CD4-positive, alpha-beta memory T cell (primary cell): ENCODE measurements at regions not wholly inside any gene's neighbourhood (a gene's known extent, or its start where the extent isn't known, plus 50 kb on each side); places are given as distances from the start of the nearest gene placed in this dataset.

Source experiments
- CTCF ChIA-PET: fragments of 350-600 bp; sonication (Branson Sonifier 250); formaldehyde crosslinking; loops from one replicate; lab custom pipeline; 2021; ENCODE audit warnings: inconsistent platforms; ENCODE audit not compliant: partially characterized antibody; lab: Charles Lee
- POLR2A ChIA-PET: fragments of 350-600 bp; sonication (Branson Sonifier 250); formaldehyde crosslinking; loops from one replicate; lab custom pipeline; 2021; ENCODE audit not compliant: partially characterized antibody; lab: Charles Lee
- DNase-seq, 5 donors: peaks; one replicate each; pipeline versions ENCODE4 v3.0.0 to v3.0.0-alpha.2; 2020 to 2022; ENCODE audit warnings: mixed read lengths in 1 of 5
- H3K27ac ChIP-seq: one replicate; pipeline ENCODE4 v1.7.0; 2013; ENCODE audit warnings: low read depth, low read length
- H3K27me3 ChIP-seq: 2 replicates; pipeline ENCODE4 v1.7.0; 2013; ENCODE audit warnings: mild to moderate bottlenecking, low read length, moderate library complexity; ENCODE audit not compliant: insufficient read depth
- H3K36me3 ChIP-seq: 2 replicates; pipeline ENCODE4 v1.7.0; 2013; ENCODE audit warnings: mild to moderate bottlenecking, low read length, moderate library complexity; ENCODE audit not compliant: insufficient read depth
- H3K4me1 ChIP-seq: 2 replicates; pipeline ENCODE4 v1.7.0; 2013; ENCODE audit warnings: mild to moderate bottlenecking, low read length, moderate library complexity; ENCODE audit not compliant: insufficient read depth
- H3K4me3 ChIP-seq, 2 donors: one replicate each; pipeline ENCODE4 v1.7.0; 2013; ENCODE audit warnings: low read length in 2 of 2, mild to moderate bottlenecking in 1 of 2
- H3K9me3 ChIP-seq, 2 donors: one replicate each; pipeline ENCODE4 v1.7.0; 2013; ENCODE audit warnings: low read length in 2 of 2, control low read depth in 1 of 2; ENCODE audit not compliant: control insufficient read depth in 1 of 2
- H3K27ac Mint-ChIP-seq, 7 donors: one replicate each; pipeline ENCODE4 v1.8.0; 2020 to 2021; ENCODE audit warnings: mixed read lengths in 7 of 7, mild to moderate bottlenecking in 6 of 7, inconsistent platforms in 3 of 7, moderate library complexity in 3 of 7
- H3K27me3 Mint-ChIP-seq, 2 donors: one replicate each; pipeline ENCODE4 v1.8.0; 2020 to 2021; ENCODE audit warnings: mixed read lengths in 2 of 2
- H3K36me3 Mint-ChIP-seq, 2 donors: one replicate each; pipeline ENCODE4 v1.8.0; 2020 to 2021; ENCODE audit warnings: mixed read lengths in 2 of 2, inconsistent platforms in 1 of 2, mild to moderate bottlenecking in 1 of 2
- H3K4me1 Mint-ChIP-seq, 4 donors: one replicate each; pipeline ENCODE4 v1.8.0; 2020 to 2021; ENCODE audit warnings: mixed read lengths in 4 of 4, mild to moderate bottlenecking in 1 of 4
- H3K4me3 Mint-ChIP-seq, 8 donors: one replicate each; pipeline ENCODE4 v1.8.0; 2020 to 2021; ENCODE audit warnings: mixed read lengths in 8 of 8, mild to moderate bottlenecking in 7 of 8, moderate library complexity in 6 of 8, inconsistent platforms in 3 of 8
- H3K9me3 Mint-ChIP-seq, 8 donors: one replicate each; pipeline ENCODE4 v1.8.0; 2020 to 2021; ENCODE audit warnings: mixed read lengths in 8 of 8, mild to moderate bottlenecking in 5 of 8, inconsistent platforms in 3 of 8, moderate library complexity in 1 of 8
- intact Hi-C: fragments of 100-400 bp; cut with micrococcal nuclease; formaldehyde crosslinking; loops from one replicate; pipeline ENCODE4 v1.15.1; 2023

DNA sequence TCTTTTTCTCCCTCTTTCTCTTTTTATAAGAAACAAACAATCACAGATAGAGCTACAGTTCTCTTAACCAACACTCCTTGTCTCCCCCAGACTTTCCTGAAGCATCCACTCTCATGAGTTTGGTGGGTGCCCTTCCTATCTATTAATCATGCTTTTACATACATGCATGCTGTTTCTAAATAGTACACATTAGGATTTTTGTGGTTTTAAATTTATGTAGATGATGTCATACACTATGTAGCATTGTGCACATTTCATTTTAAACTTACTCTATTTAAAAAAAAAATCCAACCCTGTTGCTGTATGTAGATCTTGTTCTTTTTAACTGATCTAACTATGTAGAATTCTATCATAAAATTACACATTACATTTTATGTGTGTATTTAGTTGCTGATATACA, 104.3 kb upstream of the MRPS22 start:
- no peak overlapping the region for H3K4me3 Mint-ChIP-seq
- intact Hi-C loops, result no loop called here
- ChIA-PET CTCF (interaction anchor here (1.0 kb wide), 1 partner anchor 9 kb away, joined by 3 read pairs; no protein-coding TSS in a partner anchor), POLR2A (no interaction called here)
- H3K27ac Mint-ChIP-seq, result no peak overlapping the region
- no peaks in the 10 kb centered on the region for H3K4me1 ChIP-seq
- no peak overlapping the region for H3K27ac ChIP-seq
- H3K27me3 ChIP-seq, result no peaks in the 10 kb centered on the region
- no peaks in the 10 kb centered on the region for H3K4me1 Mint-ChIP-seq
- H3K27me3 Mint-ChIP-seq, result peaks cover 2 to 6% of the 10 kb centered on the region in 2 donors
- H3K4me3 ChIP-seq, result no peak overlapping the region
- H3K36me3 ChIP-seq, result no peaks in the 10 kb centered on the region
- no peak for DNase-seq
- H3K9me3 ChIP-seq, result no peaks in the 10 kb centered on the region
- H3K9me3 Mint-ChIP-seq, result no peaks in the 10 kb centered on the region
- H3K36me3 Mint-ChIP-seq, result no peaks in the 10 kb centered on the region

- peaks cover 5 to 10% of the 10 kb centered on the region in 2 donors for H3K27me3 Mint-ChIP-seq
- no peaks in the 10 kb centered on the region for H3K4me1 ChIP-seq
- H3K4me1 Mint-ChIP-seq, result no peaks in the 10 kb centered on the region
- H3K27ac ChIP-seq, result no peak overlapping the region
- CTCF ChIA-PET, result no interaction called here
- H3K9me3 Mint-ChIP-seq, result no peaks in the 10 kb centered on the region
- intact Hi-C loops, result no loop called here
- H3K36me3 Mint-ChIP-seq, result no peaks in the 10 kb centered on the region
- DNase-seq, result no peak
- no peak overlapping the region for H3K4me3 Mint-ChIP-seq
- no peaks in the 10 kb centered on the region for H3K27me3 ChIP-seq
- H3K4me3 ChIP-seq, result no peak overlapping the region
- no peak overlapping the region for H3K27ac Mint-ChIP-seq
- no peaks in the 10 kb centered on the region for H3K36me3 ChIP-seq
- no peaks in the 10 kb centered on the region for H3K9me3 ChIP-seq
- POLR2A ChIA-PET, result no interaction called here
Observed at GRCh38 chr3:139241783-139242182, 102.0 kb upstream of the MRPS22 start.

- ChIA-PET CTCF (no interaction called here), POLR2A (no interaction called here)
- Mint-ChIP-seq H3K27me3 (peaks cover 8 to 11% of the 10 kb centered on the region in 2 donors), H3K4me1 (no peaks in the 10 kb centered on the region), H3K27ac (no peak overlapping the region), H3K9me3 (no peaks in the 10 kb centered on the region), H3K36me3 (no peaks in the 10 kb centered on the region), H3K4me3 (no peak overlapping the region)
- intact Hi-C loops, result no loop called here
- Histone ChIP-seq H3K36me3 (no peaks in the 10 kb centered on the region), H3K4me3 (no peak overlapping the region), H3K9me3 (no peaks in the 10 kb centered on the region), H3K27me3 (no peaks in the 10 kb centered on the region), H3K4me1 (no peaks in the 10 kb centered on the region), H3K27ac (no peak overlapping the region)
- DNase-seq, result no peak
Observed at GRCh38 chr3:139243710-139244109, 100.1 kb upstream of the MRPS22 start.

DNA sequence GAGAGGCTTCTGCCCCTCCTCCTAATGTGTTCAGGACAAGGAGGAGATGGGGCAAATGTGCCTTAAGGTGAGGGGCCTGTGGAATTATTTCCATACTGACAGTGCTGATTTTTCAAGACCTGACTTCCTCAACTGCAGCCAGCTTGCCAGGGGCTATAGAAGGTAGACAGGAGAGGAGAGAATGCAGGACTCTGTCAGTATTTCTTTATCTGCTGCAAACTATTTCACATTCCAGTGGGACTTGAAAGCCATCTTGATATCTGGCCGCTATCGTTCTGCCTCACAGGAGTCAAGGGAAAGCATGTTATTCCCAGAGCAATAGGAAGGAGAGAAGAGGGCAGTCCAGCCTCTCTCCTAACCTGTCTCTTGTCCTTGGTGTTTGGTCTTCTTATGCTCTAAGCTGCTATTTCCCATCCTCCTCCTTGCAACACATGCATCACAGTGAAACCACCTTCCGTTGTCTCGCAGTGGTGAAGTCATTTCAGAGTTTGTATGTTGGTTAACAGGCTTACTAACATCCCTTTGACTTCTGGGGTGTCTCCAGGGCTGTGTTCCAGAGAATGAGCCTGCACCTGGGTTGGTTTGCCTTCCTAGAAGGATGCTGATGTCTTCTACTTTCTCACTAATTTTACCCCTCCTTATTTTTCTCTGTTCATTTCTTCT, 95.1 kb upstream of the MRPS22 start:
- H3K4me1 Mint-ChIP-seq, result no peaks in the 10 kb centered on the region
- H3K27me3 ChIP-seq, result no peaks in the 10 kb centered on the region
- no peaks in the 10 kb centered on the region for H3K9me3 ChIP-seq
- no peak overlapping the region for H3K4me3 Mint-ChIP-seq
- peaks cover 14 to 18% of the 10 kb centered on the region in 2 donors for H3K27me3 Mint-ChIP-seq
- no peak overlapping the region for H3K4me3 ChIP-seq
- H3K36me3 Mint-ChIP-seq, result no peaks in the 10 kb centered on the region
- no peaks in the 10 kb centered on the region for H3K9me3 Mint-ChIP-seq
- CTCF ChIA-PET, result no interaction called here
- no peak overlapping the region for H3K27ac ChIP-seq
- POLR2A ChIA-PET, result no interaction called here
- no peak overlapping the region for H3K27ac Mint-ChIP-seq
- intact Hi-C loops, result no loop called here
- H3K4me1 ChIP-seq, result no peaks in the 10 kb centered on the region
- H3K36me3 ChIP-seq, result no peaks in the 10 kb centered on the region
- DNase-seq, result no peak

- H3K36me3 ChIP-seq, result no peaks in the 10 kb centered on the region
- H3K4me3 ChIP-seq, result no peak overlapping the region
- no peak overlapping the region for H3K27ac Mint-ChIP-seq
- H3K4me1 Mint-ChIP-seq, result no peaks in the 10 kb centered on the region
- H3K9me3 Mint-ChIP-seq, result no peaks in the 10 kb centered on the region
- no peaks in the 10 kb centered on the region for H3K27me3 ChIP-seq
- H3K27ac ChIP-seq, result no peak overlapping the region
- H3K27me3 Mint-ChIP-seq, result peaks cover 13 to 19% of the 10 kb centered on the region in 2 donors
- H3K4me1 ChIP-seq, result no peaks in the 10 kb centered on the region
- no peak overlapping the region for H3K4me3 Mint-ChIP-seq
- H3K36me3 Mint-ChIP-seq, result no peaks in the 10 kb centered on the region
- CTCF ChIA-PET, result no interaction called here
- POLR2A ChIA-PET, result no interaction called here
- DNase-seq, result no peak
- H3K9me3 ChIP-seq, result no peaks in the 10 kb centered on the region
- intact Hi-C loops, result no loop called here
Observed at GRCh38 chr3:139251529-139251928, 92.3 kb upstream of the MRPS22 start.

DNA sequence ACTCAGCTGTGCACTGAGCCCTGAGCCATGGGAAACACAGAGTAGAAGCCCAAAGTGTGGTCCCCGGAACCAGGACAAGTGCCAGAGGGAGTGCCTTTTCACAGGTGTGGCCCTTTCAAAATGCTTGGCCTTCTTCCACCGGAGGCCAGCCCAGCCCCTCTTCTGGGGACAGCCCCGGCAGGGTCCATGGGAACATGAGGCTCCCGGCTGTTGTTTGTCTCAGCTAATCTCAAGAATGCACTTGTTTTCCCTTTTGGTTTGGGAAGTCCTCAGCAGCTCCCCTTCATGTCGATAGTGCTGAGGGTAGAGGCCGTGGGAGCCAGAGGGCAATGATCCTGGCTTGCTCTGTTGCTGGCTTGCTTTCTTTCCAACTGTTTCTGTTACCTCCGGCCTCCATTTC, 91.1 kb upstream of the MRPS22 start:
- Histone ChIP-seq H3K4me1 (no peaks in the 10 kb centered on the region), H3K27ac (no peak overlapping the region), H3K4me3 (no peak overlapping the region), H3K27me3 (no peaks in the 10 kb centered on the region), H3K36me3 (no peaks in the 10 kb centered on the region), H3K9me3 (no peaks in the 10 kb centered on the region)
- H3K4me3 Mint-ChIP-seq, result no peak overlapping the region
- POLR2A ChIA-PET, result no interaction called here
- intact Hi-C loops, result no loop called here
- no peaks in the 10 kb centered on the region for H3K9me3 Mint-ChIP-seq
- CTCF ChIA-PET, result no interaction called here
- peaks cover 12 to 17% of the 10 kb centered on the region in 2 donors for H3K27me3 Mint-ChIP-seq
- DNase-seq, result no peak
- no peaks in the 10 kb centered on the region for H3K4me1 Mint-ChIP-seq
- H3K36me3 Mint-ChIP-seq, result no peaks in the 10 kb centered on the region
- no peak overlapping the region for H3K27ac Mint-ChIP-seq

DNA sequence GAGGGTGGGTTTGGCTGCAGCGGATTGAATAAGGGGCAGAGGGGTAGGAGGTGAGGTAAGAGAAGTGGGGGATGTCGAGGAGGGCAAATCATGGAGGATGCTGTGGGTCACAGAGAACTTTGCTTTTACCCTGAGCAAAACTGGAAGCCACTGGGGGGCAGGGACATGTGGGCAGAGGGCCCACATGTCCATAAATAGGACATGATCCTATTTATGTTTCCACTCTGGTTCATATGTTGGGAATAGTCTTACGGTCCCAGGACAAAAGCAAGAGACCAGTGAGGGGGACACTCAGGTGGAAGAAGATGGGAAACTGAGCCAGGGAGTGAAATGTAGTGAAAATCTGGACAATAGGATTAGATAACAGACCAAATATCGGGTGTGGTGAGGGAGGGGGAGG, 85.5 kb upstream of the MRPS22 start:
- no peaks in the 10 kb centered on the region for H3K4me1 ChIP-seq
- no peaks in the 10 kb centered on the region for H3K36me3 Mint-ChIP-seq
- POLR2A ChIA-PET, result no interaction called here
- H3K4me3 ChIP-seq, result no peak overlapping the region
- H3K9me3 Mint-ChIP-seq, result peaks cover 0 to 5% (median 0%) of the 10 kb centered on the region in 8 donors
- no peaks in the 10 kb centered on the region for H3K4me1 Mint-ChIP-seq
- no peaks in the 10 kb centered on the region for H3K36me3 ChIP-seq
- no peaks in the 10 kb centered on the region for H3K9me3 ChIP-seq
- H3K27me3 Mint-ChIP-seq, result peaks cover 8 to 10% of the 10 kb centered on the region in 2 donors
- CTCF ChIA-PET, result no interaction called here
- H3K4me3 Mint-ChIP-seq, result no peak overlapping the region
- no peak overlapping the region for H3K27ac Mint-ChIP-seq
- no peak overlapping the region for H3K27ac ChIP-seq
- intact Hi-C loops, result no loop called here
- no peak for DNase-seq
- H3K27me3 ChIP-seq, result no peaks in the 10 kb centered on the region
